ENCODE measurements at regions not wholly inside any gene's neighbourhood (a gene's known extent, or its start where the extent isn't known, plus 50 kb on each side); places are given as distances from the start of the nearest gene placed in this dataset.

DNA sequence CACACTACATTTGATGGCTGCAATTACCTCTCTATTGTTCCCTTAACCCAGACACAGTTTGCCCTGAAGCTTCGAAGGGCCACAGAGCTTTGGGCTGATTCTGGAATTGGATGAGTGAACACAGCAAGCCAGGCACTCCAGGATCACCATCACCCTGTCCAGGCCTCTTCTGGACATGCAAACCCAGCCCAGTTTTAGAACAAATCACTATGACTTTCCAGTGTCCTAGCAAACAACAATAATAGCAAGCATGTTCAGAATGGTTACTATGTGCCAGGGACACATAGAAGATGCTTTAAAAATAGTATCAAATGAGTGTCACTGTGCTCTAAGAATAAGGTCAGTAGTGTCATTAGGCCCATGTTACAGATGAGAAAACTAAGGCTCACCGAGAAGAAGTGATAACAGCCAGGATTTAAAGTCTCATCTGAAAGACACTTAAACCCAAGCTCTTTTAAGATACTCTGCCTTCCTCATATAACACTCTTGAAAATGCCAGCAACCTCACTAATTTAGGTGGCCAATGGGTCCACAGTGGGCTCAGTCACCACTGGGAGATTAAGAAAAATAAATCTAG lies 191.7 kb upstream of the STK17B start:
- intact Hi-C loops (cut with DNase I): no loop called here
- Histone ChIP-seq H3K4me3 (no peak overlapping the region), H3K27ac (no peak overlapping the region), H3K4me1 (ENCODE audit: insufficient read depth) (no peaks in the 10 kb centered on the region), H3K9me3 (no peaks in the 10 kb centered on the region), H3K36me3 (no peaks in the 10 kb centered on the region), H3K27me3 (no peaks in the 10 kb centered on the region)
- TF ChIP-seq, protein P1, sequence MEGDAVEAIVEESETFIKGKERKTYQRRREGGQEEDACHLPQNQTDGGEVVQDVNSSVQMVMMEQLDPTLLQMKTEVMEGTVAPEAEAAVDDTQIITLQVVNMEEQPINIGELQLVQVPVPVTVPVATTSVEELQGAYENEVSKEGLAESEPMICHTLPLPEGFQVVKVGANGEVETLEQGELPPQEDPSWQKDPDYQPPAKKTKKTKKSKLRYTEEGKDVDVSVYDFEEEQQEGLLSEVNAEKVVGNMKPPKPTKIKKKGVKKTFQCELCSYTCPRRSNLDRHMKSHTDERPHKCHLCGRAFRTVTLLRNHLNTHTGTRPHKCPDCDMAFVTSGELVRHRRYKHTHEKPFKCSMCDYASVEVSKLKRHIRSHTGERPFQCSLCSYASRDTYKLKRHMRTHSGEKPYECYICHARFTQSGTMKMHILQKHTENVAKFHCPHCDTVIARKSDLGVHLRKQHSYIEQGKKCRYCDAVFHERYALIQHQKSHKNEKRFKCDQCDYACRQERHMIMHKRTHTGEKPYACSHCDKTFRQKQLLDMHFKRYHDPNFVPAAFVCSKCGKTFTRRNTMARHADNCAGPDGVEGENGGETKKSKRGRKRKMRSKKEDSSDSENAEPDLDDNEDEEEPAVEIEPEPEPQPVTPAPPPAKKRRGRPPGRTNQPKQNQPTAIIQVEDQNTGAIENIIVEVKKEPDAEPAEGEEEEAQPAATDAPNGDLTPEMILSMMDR (IDR thresholded peaks at IDR 0.05): no peak
- TF ChIP-seq EP300 (IDR thresholded peaks at IDR 0.05) (no peak), POLR2A (IDR thresholded peaks at IDR 0.05) (no peak)
- 90 to 94% (median 92%) methylated on average over 2 of the region's 2 CpGs for WGBS, 3 donors
- DNase-seq: no peak

DNA sequence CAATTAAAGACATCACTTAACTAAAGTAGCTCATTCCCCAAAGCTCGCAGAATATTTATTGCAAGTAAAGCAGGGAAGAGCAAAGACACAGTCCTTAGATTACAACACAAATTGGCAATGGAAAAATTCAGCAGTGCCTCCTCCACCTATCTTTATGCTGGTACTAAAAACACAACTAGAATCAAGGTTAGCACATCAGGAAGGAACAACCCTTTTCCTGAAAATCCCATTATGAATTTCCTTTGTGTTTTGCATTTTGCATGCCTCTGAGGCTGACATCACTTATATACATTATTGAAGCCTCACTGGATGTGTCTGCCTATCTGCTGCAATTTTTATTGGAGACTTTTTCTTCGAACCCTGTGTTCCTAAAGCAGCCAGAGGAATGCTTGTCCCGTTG lies 193.8 kb upstream of the STK17B start:
- 84 to 86% (median 85%) methylated on average over 3 of the region's 3 CpGs for WGBS, 3 donors
- intact Hi-C loops (cut with DNase I): no loop called here
- Histone ChIP-seq H3K9me3 (no peaks in the 10 kb centered on the region), H3K36me3 (no peaks in the 10 kb centered on the region), H3K4me1 (ENCODE audit: insufficient read depth) (no peaks in the 10 kb centered on the region), H3K4me3 (no peak overlapping the region), H3K27ac (no peak overlapping the region), H3K27me3 (no peaks in the 10 kb centered on the region)
- no peak for DNase-seq
- TF ChIP-seq, protein P1 (IDR thresholded peaks at IDR 0.05): no peak
- TF ChIP-seq POLR2A (IDR thresholded peaks at IDR 0.05) (no peak), EP300 (IDR thresholded peaks at IDR 0.05) (no peak)

DNA sequence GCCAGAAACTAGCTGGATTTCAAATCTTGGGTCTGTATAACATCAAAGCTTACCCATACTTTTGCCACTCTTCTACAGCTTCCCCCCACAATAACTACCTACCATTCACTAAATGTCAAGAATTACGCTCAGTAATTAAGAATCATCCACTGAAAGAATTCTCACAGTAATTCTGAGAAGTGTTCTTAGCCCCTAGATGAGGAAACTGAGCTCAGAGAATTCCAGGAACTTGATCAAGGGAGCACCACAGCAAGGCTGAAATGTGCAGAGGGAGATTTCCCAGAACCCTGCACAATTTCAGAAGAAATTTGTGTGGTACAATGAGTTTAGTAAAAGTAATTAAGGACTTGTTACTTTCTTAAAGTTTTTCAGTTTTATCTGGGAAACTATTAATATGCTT lies 194.5 kb upstream of the STK17B start:
- TF ChIP-seq EP300 (IDR thresholded peaks at IDR 0.05): no peak
- TF ChIP-seq POLR2A (IDR thresholded peaks at IDR 0.05): no peak
- TF ChIP-seq, protein P1 (IDR thresholded peaks at IDR 0.05): no peak
- Histone ChIP-seq H3K9me3 (no peaks in the 10 kb centered on the region), H3K4me3 (no peak overlapping the region), H3K27ac (no peak overlapping the region), H3K4me1 (ENCODE audit: insufficient read depth) (no peaks in the 10 kb centered on the region), H3K36me3 (no peaks in the 10 kb centered on the region), H3K27me3 (no peaks in the 10 kb centered on the region)
- intact Hi-C loops (cut with DNase I): no loop called here
- 91 to 93% (median 91%) methylated on average over 1 of the region's 1 CpG for WGBS, 3 donors
- no peak for DNase-seq

DNA sequence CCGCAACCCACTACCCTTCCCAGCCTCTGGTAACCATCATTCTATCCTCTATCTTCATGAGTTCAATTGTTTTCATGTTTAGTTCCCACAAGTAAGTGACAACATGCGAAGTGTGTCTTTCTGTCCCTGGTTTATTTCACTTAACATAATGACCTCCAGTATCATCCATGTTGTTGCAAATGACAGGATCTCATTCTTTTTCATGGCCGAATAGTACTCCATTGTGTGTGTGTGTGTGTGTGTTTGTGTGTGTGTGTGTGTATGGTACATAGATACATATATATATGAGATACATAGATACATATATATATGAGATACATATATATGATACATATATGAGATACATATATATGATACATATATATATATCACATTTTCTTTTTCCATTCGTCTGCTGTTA lies 196.3 kb upstream of the STK17B start:
- DNase-seq: no peak
- Histone ChIP-seq H3K4me3 (no peak overlapping the region), H3K4me1 (ENCODE audit: insufficient read depth) (no peaks in the 10 kb centered on the region), H3K9me3 (no peaks in the 10 kb centered on the region), H3K36me3 (no peaks in the 10 kb centered on the region), H3K27ac (no peak overlapping the region), H3K27me3 (no peaks in the 10 kb centered on the region)
- TF ChIP-seq EP300 (IDR thresholded peaks at IDR 0.05) (no peak), POLR2A (IDR thresholded peaks at IDR 0.05) (no peak)
- TF ChIP-seq, protein P1 (IDR thresholded peaks at IDR 0.05): no peak
- intact Hi-C loops (cut with DNase I): no loop called here
- WGBS, 3 donors: 97% methylated on average over 4 of the region's 4 CpGs

All from ovary (tissue), 7 donors.